ENCODE measurements at regions not wholly inside any gene's neighbourhood (a gene's known extent, or its start where the extent isn't known, plus 50 kb on each side); places are given as distances from the start of the nearest gene placed in this dataset.
A peak's percentile ranks its signal among the peaks of the same experiment; 100 is the strongest.

DNA sequence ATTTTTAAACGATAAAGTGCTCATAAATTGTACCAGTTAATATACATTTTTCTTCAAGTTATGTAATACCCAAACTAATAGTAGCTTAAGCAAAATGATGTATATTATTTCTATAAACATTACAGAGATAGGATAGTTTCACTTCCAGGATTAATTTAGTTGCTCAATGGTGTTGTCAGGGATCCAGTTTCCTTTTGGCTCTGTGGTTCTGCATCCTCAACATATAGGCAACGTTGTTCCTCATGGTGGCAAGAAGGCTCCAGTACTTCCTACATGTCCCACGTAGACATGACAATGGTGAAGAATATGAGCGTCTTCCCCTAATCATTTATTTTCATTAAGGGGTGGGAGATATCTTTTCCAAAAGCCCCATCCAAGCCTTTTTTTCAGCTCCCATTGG lies 60.7 kb upstream of the DCD start:
- Histone ChIP-seq H4K20me1 (ENCODE audit: insufficient read depth) (no peaks in the 10 kb centered on the region; the same call in 1 of the 2 replicates), H3F3A (ENCODE audit: insufficient read depth, low read depth) (no peaks in the 10 kb centered on the region), H3K4me2 (no peak overlapping the region), H3K79me2 (ENCODE audit: low read depth) (no peaks in the 10 kb centered on the region), H3K27ac (no peak overlapping the region), H3K9me3 (ENCODE audit: insufficient read depth, low read depth) (no peaks in the 10 kb centered on the region), H3K27me3 (ENCODE audit: insufficient read depth, low read depth) (peaks cover 6% of the 10 kb centered on the region; the same call in 1 of the 2 replicates), H3K9me2 (ENCODE audit: insufficient read depth) (no peaks in the 10 kb centered on the region; the same call in 1 of the 2 replicates), H2AFZ (no peak overlapping the region), H3K4me1 (replicated peaks; ENCODE audit: insufficient read depth) (no peaks in the 10 kb centered on the region), H3K36me3 (ENCODE audit: low read depth) (no peaks in the 10 kb centered on the region), H3K4me3 (no peak overlapping the region)
- BruUV-seq (replicated peaks), result no TSS peak
- ChIA-PET CTCF (no interaction called here), POLR2A (ENCODE audit: unreplicated experiment) (interaction anchor here (0.6 kb wide), 1 partner anchor 1249 kb away, joined by 3 read pairs; no protein-coding TSS in a partner anchor)
- DNase-seq, result no peak
- intact Hi-C loops (cut with micrococcal nuclease; ENCODE audit: unreplicated experiment), result no loop called here
- TF ChIP-seq, protein P1, sequence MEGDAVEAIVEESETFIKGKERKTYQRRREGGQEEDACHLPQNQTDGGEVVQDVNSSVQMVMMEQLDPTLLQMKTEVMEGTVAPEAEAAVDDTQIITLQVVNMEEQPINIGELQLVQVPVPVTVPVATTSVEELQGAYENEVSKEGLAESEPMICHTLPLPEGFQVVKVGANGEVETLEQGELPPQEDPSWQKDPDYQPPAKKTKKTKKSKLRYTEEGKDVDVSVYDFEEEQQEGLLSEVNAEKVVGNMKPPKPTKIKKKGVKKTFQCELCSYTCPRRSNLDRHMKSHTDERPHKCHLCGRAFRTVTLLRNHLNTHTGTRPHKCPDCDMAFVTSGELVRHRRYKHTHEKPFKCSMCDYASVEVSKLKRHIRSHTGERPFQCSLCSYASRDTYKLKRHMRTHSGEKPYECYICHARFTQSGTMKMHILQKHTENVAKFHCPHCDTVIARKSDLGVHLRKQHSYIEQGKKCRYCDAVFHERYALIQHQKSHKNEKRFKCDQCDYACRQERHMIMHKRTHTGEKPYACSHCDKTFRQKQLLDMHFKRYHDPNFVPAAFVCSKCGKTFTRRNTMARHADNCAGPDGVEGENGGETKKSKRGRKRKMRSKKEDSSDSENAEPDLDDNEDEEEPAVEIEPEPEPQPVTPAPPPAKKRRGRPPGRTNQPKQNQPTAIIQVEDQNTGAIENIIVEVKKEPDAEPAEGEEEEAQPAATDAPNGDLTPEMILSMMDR (conservative IDR thresholded peaks at IDR 0.05), result no peak
- TF ChIP-seq EZH2 (IDR thresholded peaks at IDR 0.05; ENCODE audit: low read depth), result no peak

DNA sequence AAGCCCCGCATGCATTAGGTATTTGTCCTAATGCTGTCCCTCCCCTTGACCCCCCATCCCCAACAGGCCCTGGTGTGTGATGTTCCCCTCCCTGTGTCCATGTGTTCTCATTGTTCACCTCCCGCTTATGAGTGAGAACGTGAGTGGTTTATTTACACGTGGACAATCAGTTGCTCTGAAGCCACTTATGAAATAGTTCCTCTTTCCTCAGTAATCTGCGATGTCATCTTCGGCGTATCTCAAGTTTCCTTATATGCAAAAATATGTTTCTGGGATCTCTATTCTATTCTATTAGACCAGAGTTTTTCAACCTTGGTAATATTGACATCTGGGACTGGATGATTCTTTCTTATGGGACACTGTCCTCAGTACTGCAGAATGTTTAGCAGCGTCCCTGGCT lies 56.0 kb upstream of the DCD start:
- Histone ChIP-seq H2AFZ (no peak overlapping the region), H3K79me2 (ENCODE audit: low read depth) (no peaks in the 10 kb centered on the region), H3K4me1 (replicated peaks; ENCODE audit: insufficient read depth) (no peaks in the 10 kb centered on the region), H3F3A (ENCODE audit: insufficient read depth, low read depth) (no peaks in the 10 kb centered on the region), H3K4me3 (no peak overlapping the region), H3K27ac (no peak overlapping the region), H3K36me3 (ENCODE audit: low read depth) (no peaks in the 10 kb centered on the region), H4K20me1 (ENCODE audit: insufficient read depth) (no peaks in the 10 kb centered on the region), H3K27me3 (ENCODE audit: insufficient read depth, low read depth) (peaks cover 19% of the 10 kb centered on the region; the same call in 1 of the 2 replicates), H3K9me2 (ENCODE audit: insufficient read depth) (no peaks in the 10 kb centered on the region; the same call in 1 of the 2 replicates), H3K4me2 (no peak overlapping the region), H3K9me3 (ENCODE audit: insufficient read depth, low read depth) (no peaks in the 10 kb centered on the region)
- ChIA-PET POLR2A (ENCODE audit: unreplicated experiment) (no interaction called here), CTCF (no interaction called here)
- intact Hi-C loops (cut with micrococcal nuclease; ENCODE audit: unreplicated experiment), result no loop called here
- no TSS peak for BruUV-seq (replicated peaks)
- no peak for TF ChIP-seq EZH2 (IDR thresholded peaks at IDR 0.05; ENCODE audit: low read depth)
- TF ChIP-seq, protein P1 (conservative IDR thresholded peaks at IDR 0.05), result no peak
- DNase-seq, result no peak

DNA sequence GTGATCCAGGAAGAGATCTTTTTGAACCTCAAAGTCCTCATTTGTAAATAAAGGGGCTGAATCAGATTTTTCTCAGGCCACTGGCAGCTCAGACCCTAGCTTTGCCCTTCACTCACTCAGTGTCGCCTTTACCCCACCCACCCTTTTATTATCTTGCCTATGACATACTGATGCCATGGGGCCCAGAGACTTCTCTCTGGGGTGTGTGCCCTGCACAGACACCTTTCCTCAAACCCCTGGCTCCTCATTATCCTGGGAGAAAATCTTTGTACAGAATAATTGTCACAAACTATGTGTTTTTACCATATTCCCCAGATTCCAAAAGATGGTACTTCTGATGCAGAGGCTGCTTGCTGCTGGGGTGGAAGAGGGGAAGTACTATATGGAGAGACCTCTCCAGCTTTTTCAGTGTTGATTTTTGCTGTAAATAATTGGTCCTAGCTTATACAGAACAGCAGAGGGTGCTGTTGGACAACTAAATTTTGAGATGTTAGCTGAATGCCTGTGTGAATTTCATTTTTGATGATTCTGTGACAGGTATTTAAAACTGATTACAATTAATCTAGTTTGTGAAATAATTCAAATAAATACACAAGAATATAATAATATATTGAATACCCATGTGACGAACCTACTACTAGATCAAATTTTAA lies 53.9 kb upstream of the DCD start:
- no peaks in the 10 kb centered on the region for H3K9me3 ChIP-seq (ENCODE audit: insufficient read depth, low read depth)
- H3K27me3 ChIP-seq (ENCODE audit: insufficient read depth, low read depth), result peaks cover 22% of the 10 kb centered on the region; the same call in 1 of the 2 replicates
- H3K79me2 ChIP-seq (ENCODE audit: low read depth), result no peaks in the 10 kb centered on the region
- no peak for TF ChIP-seq EZH2 (IDR thresholded peaks at IDR 0.05; ENCODE audit: low read depth)
- TF ChIP-seq, protein P1 (conservative IDR thresholded peaks at IDR 0.05), result peak; percentile 75
- CTCF ChIA-PET, result no interaction called here
- H3K9me2 ChIP-seq (ENCODE audit: insufficient read depth), result no peaks in the 10 kb centered on the region
- DNase-seq, result no peak
- no peaks in the 10 kb centered on the region for H3F3A ChIP-seq (ENCODE audit: insufficient read depth, low read depth)
- H3K4me1 ChIP-seq (replicated peaks; ENCODE audit: insufficient read depth), result no peaks in the 10 kb centered on the region
- H4K20me1 ChIP-seq (ENCODE audit: insufficient read depth), result no peaks in the 10 kb centered on the region
- no peak overlapping the region for H3K4me3 ChIP-seq
- no peak overlapping the region for H2AFZ ChIP-seq
- H3K4me2 ChIP-seq, result no peak overlapping the region
- POLR2A ChIA-PET (ENCODE audit: unreplicated experiment), result no interaction called here
- H3K27ac ChIP-seq, result no peak overlapping the region
- no TSS peak for BruUV-seq (replicated peaks)
- H3K36me3 ChIP-seq (ENCODE audit: low read depth), result no peaks in the 10 kb centered on the region
- intact Hi-C loops (cut with micrococcal nuclease; ENCODE audit: unreplicated experiment), result loop anchor here (2.0 kb wide), 2 partner anchors 257 to 371 kb away; no protein-coding TSS in a partner anchor
